ENCODE measurements at regions not wholly inside any gene's neighbourhood (a gene's known extent, or its start where the extent isn't known, plus 50 kb on each side); places are given as distances from the start of the nearest gene placed in this dataset.

- TF ChIP-seq NFRKB (IDR thresholded peaks at IDR 0.05): no peak
- no peak for TF ChIP-seq FOXK2 (IDR thresholded peaks at IDR 0.05)
- ChIA-PET CTCF (no interaction called here), POLR2A (no interaction called here)
- no peak for DNase-seq (ENCODE audit: extremely low spot score)
These were observed 56.0 kb upstream of the RFLNA start for GRCh38 chr12:124238886-124239285.

DNA sequence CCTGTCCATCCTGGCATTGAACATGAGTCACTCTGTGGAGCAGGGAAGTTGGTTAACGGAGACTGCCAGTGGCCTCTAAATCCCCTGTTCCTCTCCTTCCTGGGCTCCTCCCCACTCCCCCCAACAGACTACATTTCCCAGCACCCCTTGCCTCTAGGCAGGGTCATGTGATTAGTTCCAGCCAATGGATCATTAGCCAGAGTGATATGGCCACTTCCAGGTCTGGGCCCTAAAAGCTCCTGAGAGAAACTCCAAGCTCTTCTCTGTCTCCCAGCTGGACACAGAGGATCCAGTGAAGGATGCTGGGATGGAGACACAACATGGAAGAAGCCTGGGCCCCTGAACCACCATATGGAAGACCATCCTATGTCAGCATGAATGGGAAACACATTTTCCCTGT, 54.4 kb upstream of the RFLNA start:
- CTCF ChIA-PET: no interaction called here
- TF ChIP-seq CTBP1 (IDR thresholded peaks at IDR 0.05; ENCODE audit: borderline replicate concordance) (no peak), ARNT (IDR thresholded peaks at IDR 0.05) (no peak), L3MBTL2 (conservative IDR thresholded peaks at IDR 0.05) (no peak), HDGF (IDR thresholded peaks at IDR 0.05; ENCODE audit: borderline replicate concordance) (no peak), SP1 (IDR thresholded peaks at IDR 0.05) (no peak), LEF1 (IDR thresholded peaks at IDR 0.05; ENCODE audit: borderline replicate concordance) (no peak)
- DNase-seq (ENCODE audit: extremely low spot score): peak; percentile 48
- POLR2A ChIA-PET: no interaction called here

DNA sequence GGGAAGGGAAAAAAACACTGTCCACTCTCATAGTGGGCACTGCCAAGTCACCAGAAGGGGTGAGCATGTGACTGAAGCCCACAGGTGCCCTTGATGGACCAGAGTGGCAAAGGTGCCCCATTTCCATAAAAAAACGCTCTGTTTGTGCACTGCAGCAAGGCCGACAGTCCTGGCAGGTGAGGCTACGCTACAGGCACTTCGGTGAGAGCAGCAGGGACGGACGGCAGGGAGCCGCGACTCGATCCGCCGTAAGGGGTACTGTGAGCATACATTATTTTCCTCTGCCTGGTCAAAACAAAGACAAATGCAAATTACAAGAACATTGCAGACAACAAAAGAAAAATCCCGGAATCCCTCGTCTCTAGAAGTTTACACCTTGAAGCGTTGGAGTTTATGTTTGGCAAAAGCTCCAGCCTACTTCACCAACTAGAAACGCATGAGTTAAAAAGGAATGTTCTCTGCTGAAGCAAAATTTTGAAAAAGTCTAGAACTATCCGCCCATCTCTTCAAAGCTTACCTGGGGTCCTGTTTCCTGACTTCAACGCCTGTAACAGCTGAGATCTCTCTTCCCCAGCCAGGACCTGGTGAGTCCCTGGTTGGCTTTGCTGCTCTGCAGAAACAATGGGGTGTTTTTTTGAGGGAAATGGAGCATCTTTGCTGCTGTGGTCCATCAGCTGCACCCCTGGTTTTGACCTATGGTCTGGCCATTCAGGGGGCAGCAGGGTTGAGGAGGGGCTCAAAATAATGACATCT, 52.9 kb upstream of the RFLNA start:
- no peak for TF ChIP-seq FOXK2 (IDR thresholded peaks at IDR 0.05)
- no peak for TF ChIP-seq FOXA1 (IDR thresholded peaks at IDR 0.05)
- no peak for TF ChIP-seq ELF4 (IDR thresholded peaks at IDR 0.05)
- TF ChIP-seq NFRKB (IDR thresholded peaks at IDR 0.05): no peak
- TF ChIP-seq TARDBP (IDR thresholded peaks at IDR 0.05): no peak
- no peak for TF ChIP-seq LEF1 (IDR thresholded peaks at IDR 0.05; ENCODE audit: borderline replicate concordance)
- TF ChIP-seq BHLHE40 (IDR thresholded peaks at IDR 0.05; ENCODE audit: borderline replicate concordance): no peak
- TF ChIP-seq HDGF (IDR thresholded peaks at IDR 0.05; ENCODE audit: borderline replicate concordance): no peak
- TF ChIP-seq SP1 (IDR thresholded peaks at IDR 0.05): no peak
- no peak for TF ChIP-seq SUZ12 (IDR thresholded peaks at IDR 0.05)
- TF ChIP-seq ARNT (IDR thresholded peaks at IDR 0.05): no peak
- no peak for TF ChIP-seq CTBP1 (IDR thresholded peaks at IDR 0.05; ENCODE audit: borderline replicate concordance)
- no peak for TF ChIP-seq L3MBTL2 (conservative IDR thresholded peaks at IDR 0.05)
- ChIA-PET POLR2A (no interaction called here), CTCF (no interaction called here)
- no peak for DNase-seq (ENCODE audit: extremely low spot score)

- TF ChIP-seq NFRKB (IDR thresholded peaks at IDR 0.05) (no peak), SUZ12 (IDR thresholded peaks at IDR 0.05) (no peak), FOXA1 (IDR thresholded peaks at IDR 0.05) (no peak), CTBP1 (IDR thresholded peaks at IDR 0.05; ENCODE audit: borderline replicate concordance) (no peak), TARDBP (IDR thresholded peaks at IDR 0.05) (no peak), BHLHE40 (IDR thresholded peaks at IDR 0.05; ENCODE audit: borderline replicate concordance) (no peak)
- ChIA-PET POLR2A (no interaction called here), CTCF (no interaction called here)
- DNase-seq (ENCODE audit: extremely low spot score): no peak
These were observed 52.3 kb upstream of the RFLNA start for GRCh38 chr12:124242529-124243065.

DNA sequence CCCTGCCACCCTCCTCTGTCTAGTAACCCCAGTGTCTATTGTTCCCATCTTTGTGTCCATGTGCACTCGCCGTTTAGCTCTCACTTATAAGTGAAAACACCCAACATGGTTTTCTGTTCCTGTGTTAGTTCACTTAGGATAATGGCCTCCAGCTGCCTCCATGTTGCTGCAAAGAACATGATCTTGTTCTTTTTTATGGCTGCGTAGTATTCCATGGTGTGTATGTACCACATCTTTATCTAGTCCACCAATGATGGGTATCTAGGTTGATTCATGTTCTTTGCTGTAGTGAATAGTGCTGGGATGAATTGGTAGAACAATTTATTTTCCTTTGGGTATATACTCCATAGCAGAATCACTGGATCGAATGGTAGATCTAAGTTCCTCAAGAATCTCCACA, 51.0 kb upstream of the RFLNA start:
- DNase-seq (ENCODE audit: extremely low spot score): no peak
- CTCF ChIA-PET: no interaction called here
- no peak for TF ChIP-seq BHLHE40 (IDR thresholded peaks at IDR 0.05; ENCODE audit: borderline replicate concordance)
- no peak for TF ChIP-seq CTBP1 (IDR thresholded peaks at IDR 0.05; ENCODE audit: borderline replicate concordance)
- no peak for TF ChIP-seq ARNT (IDR thresholded peaks at IDR 0.05)
- TF ChIP-seq FOXM1 (IDR thresholded peaks at IDR 0.05; ENCODE audit: borderline replicate concordance): no peak
- TF ChIP-seq LEF1 (IDR thresholded peaks at IDR 0.05; ENCODE audit: borderline replicate concordance): no peak
- TF ChIP-seq SUZ12 (IDR thresholded peaks at IDR 0.05): no peak
- TF ChIP-seq HDGF (IDR thresholded peaks at IDR 0.05; ENCODE audit: borderline replicate concordance): no peak
- TF ChIP-seq SP1 (IDR thresholded peaks at IDR 0.05): no peak
- no peak for TF ChIP-seq FOXA1 (IDR thresholded peaks at IDR 0.05)
- POLR2A ChIA-PET: no interaction called here

All from HEK293T (cell line).